ENCODE measurements at regions not wholly inside any gene's neighbourhood (a gene's known extent, or its start where the extent isn't known, plus 50 kb on each side); places are given as distances from the start of the nearest gene placed in this dataset.

DNA sequence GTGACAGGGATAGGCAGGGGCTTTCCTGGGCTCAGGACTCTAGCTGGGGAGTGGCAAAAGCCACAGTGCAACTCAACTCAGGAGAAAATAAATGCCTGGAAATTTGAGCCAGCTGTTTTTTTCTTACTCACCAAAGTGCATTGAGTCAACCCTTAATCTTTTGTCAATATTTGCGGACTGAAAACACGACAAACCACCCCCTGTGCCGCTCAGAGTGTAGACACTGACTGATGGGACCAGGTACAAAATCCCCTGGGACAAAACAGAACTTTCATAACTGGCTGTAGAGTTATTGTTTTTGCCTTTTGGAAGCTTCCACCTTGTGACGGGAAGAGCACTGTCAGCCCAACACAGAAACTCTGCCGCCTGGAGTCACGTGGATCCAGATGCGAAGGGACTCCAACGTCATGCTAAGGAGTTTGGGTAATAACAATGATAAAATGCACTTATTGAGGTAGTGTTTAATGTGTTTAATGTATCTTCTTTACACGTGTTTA is 164.6 kb downstream of the PLPP3 start:
- no peaks in the 10 kb centered on the region for H3K9me3 ChIP-seq
- H3K4me1 ChIP-seq, result peaks cover 30% of the 10 kb centered on the region
- peak overlapping the region; percentile 56 for H3K4me2 ChIP-seq
- H3K4me3 ChIP-seq, result no peak overlapping the region
- FAIRE-seq (no peak), ATAC-seq (peak; percentile 80 to 87), DNase-seq (ENCODE audit: low read depth in 1 of 2, low spot score in 1 of 2) (peak; percentile 50 to 80)
- ChIA-PET CTCF (interaction anchor here (1.2 kb wide), 1 partner anchor 731 kb away, joined by 3 read pairs; no protein-coding TSS in a partner anchor), POLR2A (no interaction called here)
- WGBS (ENCODE audit: missing lambda C conversion rate), result 2% methylated on average over 9 of the region's 9 CpGs
- peak overlapping the region; percentile 60 to 65 for H3K27ac ChIP-seq
- TF ChIP-seq CBX8 (IDR thresholded peaks at IDR 0.05) (no peak), RNF2 (IDR thresholded peaks at IDR 0.05; ENCODE audit: borderline replicate concordance, low read depth) (no peak), KDM1A (IDR thresholded peaks at IDR 0.05; ENCODE audit: low read depth) (no peak), NPAS2 (CRISPR knock-in tag; IDR thresholded peaks at IDR 0.05; ENCODE audit: borderline replicate concordance) (no peak), NFE2L2 (conservative IDR thresholded peaks at IDR 0.05; ENCODE audit: low read length) (no peak), CBX2 (IDR thresholded peaks at IDR 0.05; ENCODE audit: borderline replicate concordance, low read depth) (no peak), HOXA7 (CRISPR knock-in tag; IDR thresholded peaks at IDR 0.05) (no peak), SREBF2 (IDR thresholded peaks at IDR 0.05) (no peak), JUNB (IDR thresholded peaks at IDR 0.05) (peak; percentile 83), HEYL (CRISPR knock-in tag; IDR thresholded peaks at IDR 0.05) (no peak), ZNF302 (CRISPR knock-in tag; IDR thresholded peaks at IDR 0.05) (no peak), RARB (CRISPR knock-in tag; IDR thresholded peaks at IDR 0.05) (no peak), SMC3 (IDR thresholded peaks at IDR 0.05) (peak; percentile 50; the same call in 1 of the 3 replicates), FOSB (CRISPR knock-in tag; IDR thresholded peaks at IDR 0.05) (no peak), RAD21 (conservative IDR thresholded peaks at IDR 0.05 in 1 of 2, IDR thresholded peaks at IDR 0.05 in 1 of 2) (peak; percentile 9 to 59; a peak in 2 of 5 replicates), BHLHE40 (IDR thresholded peaks at IDR 0.05; ENCODE audit: low read depth, low read length) (no peak), HOXB13 (CRISPR knock-in tag; IDR thresholded peaks at IDR 0.05; ENCODE audit: low read depth) (no peak), MAZ (IDR thresholded peaks at IDR 0.05; ENCODE audit: borderline replicate concordance, low read depth, low read length) (no peak), FOSL2 (IDR thresholded peaks at IDR 0.05) (peak; percentile 30; the same call in 1 of the 2 replicates), FOSL2 (CRISPR knock-in tag; IDR thresholded peaks at IDR 0.05) (peak; percentile 70), MAFK (IDR thresholded peaks at IDR 0.05; ENCODE audit: partially characterized antibody) (no peak), HOXB5 (CRISPR knock-in tag; IDR thresholded peaks at IDR 0.05) (peak; percentile 81; the same call in 1 of the 2 replicates), POLR2A (IDR thresholded peaks at IDR 0.05; ENCODE audit: low read length) (no peak), JUN (IDR thresholded peaks at IDR 0.05) (peak; percentile 57 to 70; a peak in 2 of 5 replicates), ZFP36 (IDR thresholded peaks at IDR 0.05; ENCODE audit: borderline replicate concordance, partially characterized antibody) (no peak), FOXS1 (CRISPR knock-in tag; IDR thresholded peaks at IDR 0.05) (no peak), CHD4 (IDR thresholded peaks at IDR 0.05; ENCODE audit: borderline replicate concordance) (no peak), CEBPB (IDR thresholded peaks at IDR 0.05) (peak in 1 of 2 experiments; percentile 45; a peak in 1 of 4 replicates), ZC3H11A (IDR thresholded peaks at IDR 0.05) (no peak), MYC (IDR thresholded peaks at IDR 0.05; ENCODE audit: borderline replicate concordance, low read length) (0 out of 2 replicates have a peak, but pooled peaks have one; percentile 37)
- TF ChIP-seq, protein P1, sequence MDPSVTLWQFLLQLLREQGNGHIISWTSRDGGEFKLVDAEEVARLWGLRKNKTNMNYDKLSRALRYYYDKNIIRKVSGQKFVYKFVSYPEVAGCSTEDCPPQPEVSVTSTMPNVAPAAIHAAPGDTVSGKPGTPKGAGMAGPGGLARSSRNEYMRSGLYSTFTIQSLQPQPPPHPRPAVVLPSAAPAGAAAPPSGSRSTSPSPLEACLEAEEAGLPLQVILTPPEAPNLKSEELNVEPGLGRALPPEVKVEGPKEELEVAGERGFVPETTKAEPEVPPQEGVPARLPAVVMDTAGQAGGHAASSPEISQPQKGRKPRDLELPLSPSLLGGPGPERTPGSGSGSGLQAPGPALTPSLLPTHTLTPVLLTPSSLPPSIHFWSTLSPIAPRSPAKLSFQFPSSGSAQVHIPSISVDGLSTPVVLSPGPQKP (IDR thresholded peaks at IDR 0.05; ENCODE audit: low read depth, low read length), result no peak
- TF ChIP-seq, protein P2, sequence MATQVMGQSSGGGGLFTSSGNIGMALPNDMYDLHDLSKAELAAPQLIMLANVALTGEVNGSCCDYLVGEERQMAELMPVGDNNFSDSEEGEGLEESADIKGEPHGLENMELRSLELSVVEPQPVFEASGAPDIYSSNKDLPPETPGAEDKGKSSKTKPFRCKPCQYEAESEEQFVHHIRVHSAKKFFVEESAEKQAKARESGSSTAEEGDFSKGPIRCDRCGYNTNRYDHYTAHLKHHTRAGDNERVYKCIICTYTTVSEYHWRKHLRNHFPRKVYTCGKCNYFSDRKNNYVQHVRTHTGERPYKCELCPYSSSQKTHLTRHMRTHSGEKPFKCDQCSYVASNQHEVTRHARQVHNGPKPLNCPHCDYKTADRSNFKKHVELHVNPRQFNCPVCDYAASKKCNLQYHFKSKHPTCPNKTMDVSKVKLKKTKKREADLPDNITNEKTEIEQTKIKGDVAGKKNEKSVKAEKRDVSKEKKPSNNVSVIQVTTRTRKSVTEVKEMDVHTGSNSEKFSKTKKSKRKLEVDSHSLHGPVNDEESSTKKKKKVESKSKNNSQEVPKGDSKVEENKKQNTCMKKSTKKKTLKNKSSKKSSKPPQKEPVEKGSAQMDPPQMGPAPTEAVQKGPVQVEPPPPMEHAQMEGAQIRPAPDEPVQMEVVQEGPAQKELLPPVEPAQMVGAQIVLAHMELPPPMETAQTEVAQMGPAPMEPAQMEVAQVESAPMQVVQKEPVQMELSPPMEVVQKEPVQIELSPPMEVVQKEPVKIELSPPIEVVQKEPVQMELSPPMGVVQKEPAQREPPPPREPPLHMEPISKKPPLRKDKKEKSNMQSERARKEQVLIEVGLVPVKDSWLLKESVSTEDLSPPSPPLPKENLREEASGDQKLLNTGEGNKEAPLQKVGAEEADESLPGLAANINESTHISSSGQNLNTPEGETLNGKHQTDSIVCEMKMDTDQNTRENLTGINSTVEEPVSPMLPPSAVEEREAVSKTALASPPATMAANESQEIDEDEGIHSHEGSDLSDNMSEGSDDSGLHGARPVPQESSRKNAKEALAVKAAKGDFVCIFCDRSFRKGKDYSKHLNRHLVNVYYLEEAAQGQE (IDR thresholded peaks at IDR 0.05), result no peak
- TF ChIP-seq, protein P3, sequence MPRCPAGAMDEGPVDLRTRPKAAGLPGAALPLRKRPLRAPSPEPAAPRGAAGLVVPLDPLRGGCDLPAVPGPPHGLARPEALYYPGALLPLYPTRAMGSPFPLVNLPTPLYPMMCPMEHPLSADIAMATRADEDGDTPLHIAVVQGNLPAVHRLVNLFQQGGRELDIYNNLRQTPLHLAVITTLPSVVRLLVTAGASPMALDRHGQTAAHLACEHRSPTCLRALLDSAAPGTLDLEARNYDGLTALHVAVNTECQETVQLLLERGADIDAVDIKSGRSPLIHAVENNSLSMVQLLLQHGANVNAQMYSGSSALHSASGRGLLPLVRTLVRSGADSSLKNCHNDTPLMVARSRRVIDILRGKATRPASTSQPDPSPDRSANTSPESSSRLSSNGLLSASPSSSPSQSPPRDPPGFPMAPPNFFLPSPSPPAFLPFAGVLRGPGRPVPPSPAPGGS (IDR thresholded peaks at IDR 0.05), result peak; percentile 63; the same call in 1 of the 3 replicates
- TF ChIP-seq, protein P4, sequence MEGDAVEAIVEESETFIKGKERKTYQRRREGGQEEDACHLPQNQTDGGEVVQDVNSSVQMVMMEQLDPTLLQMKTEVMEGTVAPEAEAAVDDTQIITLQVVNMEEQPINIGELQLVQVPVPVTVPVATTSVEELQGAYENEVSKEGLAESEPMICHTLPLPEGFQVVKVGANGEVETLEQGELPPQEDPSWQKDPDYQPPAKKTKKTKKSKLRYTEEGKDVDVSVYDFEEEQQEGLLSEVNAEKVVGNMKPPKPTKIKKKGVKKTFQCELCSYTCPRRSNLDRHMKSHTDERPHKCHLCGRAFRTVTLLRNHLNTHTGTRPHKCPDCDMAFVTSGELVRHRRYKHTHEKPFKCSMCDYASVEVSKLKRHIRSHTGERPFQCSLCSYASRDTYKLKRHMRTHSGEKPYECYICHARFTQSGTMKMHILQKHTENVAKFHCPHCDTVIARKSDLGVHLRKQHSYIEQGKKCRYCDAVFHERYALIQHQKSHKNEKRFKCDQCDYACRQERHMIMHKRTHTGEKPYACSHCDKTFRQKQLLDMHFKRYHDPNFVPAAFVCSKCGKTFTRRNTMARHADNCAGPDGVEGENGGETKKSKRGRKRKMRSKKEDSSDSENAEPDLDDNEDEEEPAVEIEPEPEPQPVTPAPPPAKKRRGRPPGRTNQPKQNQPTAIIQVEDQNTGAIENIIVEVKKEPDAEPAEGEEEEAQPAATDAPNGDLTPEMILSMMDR (IDR thresholded peaks at IDR 0.05), result no peak
- TF ChIP-seq, protein P5, sequence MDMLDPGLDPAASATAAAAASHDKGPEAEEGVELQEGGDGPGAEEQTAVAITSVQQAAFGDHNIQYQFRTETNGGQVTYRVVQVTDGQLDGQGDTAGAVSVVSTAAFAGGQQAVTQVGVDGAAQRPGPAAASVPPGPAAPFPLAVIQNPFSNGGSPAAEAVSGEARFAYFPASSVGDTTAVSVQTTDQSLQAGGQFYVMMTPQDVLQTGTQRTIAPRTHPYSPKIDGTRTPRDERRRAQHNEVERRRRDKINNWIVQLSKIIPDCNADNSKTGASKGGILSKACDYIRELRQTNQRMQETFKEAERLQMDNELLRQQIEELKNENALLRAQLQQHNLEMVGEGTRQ (IDR thresholded peaks at IDR 0.05), result peak; percentile 48
